Left lung (tissue), 4 donors: ENCODE measurements at regions not wholly inside any gene's neighbourhood (a gene's known extent, or its start where the extent isn't known, plus 50 kb on each side); places are given as distances from the start of the nearest gene placed in this dataset.

ENCODE experiments used
- ATAC-seq: fragments of 200-7000 bp; cut with Tn5 transposase; one replicate; pipeline ENCODE4 v1.9.1; 2020; ENCODE audit warnings: moderate library complexity
- DNase-seq, 4 donors: peaks; one replicate each; pipeline ENCODE4 v3.0.0-alpha.2; 2013 to 2020
- H3K27ac ChIP-seq, 2 donors: fragments of 200-600 bp; sonication (generic) in 1 of 2; one replicate each; pipeline versions ENCODE4 v1.5.0 to v1.8.0; 2020 to 2021
- H3K27me3 ChIP-seq, 2 donors: fragments of 200-600 bp; sonication (generic) in 1 of 2; one replicate each; pipeline versions ENCODE4 v1.5.0 to v1.8.0; 2020 to 2021
- H3K36me3 ChIP-seq, 2 donors: fragments of 200-600 bp; sonication (generic) in 1 of 2; one replicate each; pipeline versions ENCODE4 v1.5.0 to v1.8.0; 2020 to 2021
- H3K4me1 ChIP-seq, 2 donors: fragments of 200-600 bp; one replicate each; pipeline ENCODE4 v1.8.0; 2021
- H3K4me3 ChIP-seq, 2 donors: fragments of 200-600 bp; sonication (generic) in 1 of 2; one replicate each; pipeline versions ENCODE4 v1.5.0 to v1.8.0; 2020 to 2021; ENCODE audit warnings: mild to moderate bottlenecking in 1 of 2
- H3K9me3 ChIP-seq, 2 donors: fragments of 200-600 bp; sonication (generic) in 1 of 2; one replicate each; pipeline versions ENCODE4 v1.5.0 to v1.8.0; 2020 to 2021
- intact Hi-C, 2 donors: fragments of 100-400 bp; cut with DNase I; formaldehyde crosslinking; loops; one replicate each; pipeline versions ENCODE4 v1.11.2 to v1.14.2; 2022
- TF ChIP-seq, protein P1 (sequence below), 2 donors: fragments of 200-600 bp; sonication (generic) in 1 of 2; IDR thresholded peaks; one replicate each; pipeline versions ENCODE4 v1.5.0 to v1.8.0; 2021; ENCODE audit warnings: antibody characterized with exemption in 2 of 2
- donor health status: DM: no; HTN: yes; CAD: no.
- donor health status: DM: no; HTN: no; CAD: no.

DNA sequence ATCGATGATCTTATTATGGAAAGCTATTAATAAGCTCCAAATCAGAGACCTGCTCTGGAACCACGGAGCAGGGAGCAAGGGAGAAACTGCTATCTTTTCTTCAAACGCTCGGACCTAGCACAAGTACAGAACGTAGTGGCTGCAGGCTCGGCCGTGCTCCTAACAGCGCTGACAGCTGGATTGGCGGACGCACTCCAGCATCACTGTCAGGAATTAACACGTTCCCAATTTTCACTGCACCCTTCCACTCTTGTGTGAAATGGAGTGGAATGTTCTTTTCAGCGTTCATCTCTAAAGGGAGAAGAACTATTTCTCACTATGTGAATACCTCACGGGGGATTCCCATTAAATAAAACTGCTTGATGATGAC is 106.9 kb downstream of the ZNF281 start:
- Histone ChIP-seq H3K27me3 (no peaks in the 10 kb centered on the region), H3K36me3 (no peaks in the 10 kb centered on the region), H3K4me3 (peak overlapping the region; percentile 39 to 59), H3K9me3 (no peaks in the 10 kb centered on the region), H3K27ac (no peak overlapping the region), H3K4me1 (peaks cover 6 to 16% of the 10 kb centered on the region in 2 donors)
- DNase-seq (peak in 2 of 4 donors; percentile 14 to 32), ATAC-seq (peak; percentile 73)
- TF ChIP-seq, protein P1, sequence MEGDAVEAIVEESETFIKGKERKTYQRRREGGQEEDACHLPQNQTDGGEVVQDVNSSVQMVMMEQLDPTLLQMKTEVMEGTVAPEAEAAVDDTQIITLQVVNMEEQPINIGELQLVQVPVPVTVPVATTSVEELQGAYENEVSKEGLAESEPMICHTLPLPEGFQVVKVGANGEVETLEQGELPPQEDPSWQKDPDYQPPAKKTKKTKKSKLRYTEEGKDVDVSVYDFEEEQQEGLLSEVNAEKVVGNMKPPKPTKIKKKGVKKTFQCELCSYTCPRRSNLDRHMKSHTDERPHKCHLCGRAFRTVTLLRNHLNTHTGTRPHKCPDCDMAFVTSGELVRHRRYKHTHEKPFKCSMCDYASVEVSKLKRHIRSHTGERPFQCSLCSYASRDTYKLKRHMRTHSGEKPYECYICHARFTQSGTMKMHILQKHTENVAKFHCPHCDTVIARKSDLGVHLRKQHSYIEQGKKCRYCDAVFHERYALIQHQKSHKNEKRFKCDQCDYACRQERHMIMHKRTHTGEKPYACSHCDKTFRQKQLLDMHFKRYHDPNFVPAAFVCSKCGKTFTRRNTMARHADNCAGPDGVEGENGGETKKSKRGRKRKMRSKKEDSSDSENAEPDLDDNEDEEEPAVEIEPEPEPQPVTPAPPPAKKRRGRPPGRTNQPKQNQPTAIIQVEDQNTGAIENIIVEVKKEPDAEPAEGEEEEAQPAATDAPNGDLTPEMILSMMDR (IDR thresholded peaks at IDR 0.05): no peak
- intact Hi-C loops: no loop called here

DNA sequence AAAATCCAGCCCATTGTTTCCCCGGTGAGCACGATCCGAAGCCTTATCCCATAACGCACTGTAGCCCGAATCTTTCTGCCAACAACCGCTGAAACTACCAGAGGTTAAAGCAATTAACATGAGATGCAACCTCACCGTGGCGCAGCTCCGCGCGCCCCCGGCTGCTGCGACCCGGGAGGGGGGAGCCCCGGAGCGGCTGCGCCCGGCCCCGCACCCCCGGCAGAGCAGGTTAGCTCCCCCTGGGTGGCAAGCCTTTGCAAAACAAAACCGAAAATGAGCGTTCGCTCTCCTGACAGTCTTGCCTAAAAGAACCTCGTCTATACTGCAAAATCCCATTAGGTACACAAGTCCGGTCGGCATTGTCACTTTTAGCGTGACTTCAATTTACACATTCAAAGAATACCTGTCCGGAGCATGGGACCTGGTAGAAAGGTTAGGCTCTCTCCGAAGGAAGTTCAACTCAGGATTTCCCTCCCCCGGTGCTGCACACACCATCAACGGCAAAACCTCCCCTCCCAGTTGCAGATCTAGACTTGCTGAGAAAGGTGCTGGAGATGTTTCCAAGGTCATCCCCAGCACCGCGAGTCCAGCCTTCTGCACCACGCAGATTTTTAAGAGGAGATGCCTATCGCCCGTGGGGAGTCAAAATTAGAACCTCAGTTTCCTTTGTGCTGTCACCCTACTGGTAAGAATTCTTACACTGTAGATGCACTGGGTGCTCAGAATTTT is 107.5 kb downstream of the ZNF281 start:
- DNase-seq: peak; percentile 44 to 83 (median 53)
- ATAC-seq: peak; percentile 88
- H3K36me3 ChIP-seq: no peaks in the 10 kb centered on the region
- peaks cover 6 to 13% of the 10 kb centered on the region in 2 donors for H3K4me1 ChIP-seq
- no peaks in the 10 kb centered on the region for H3K27me3 ChIP-seq
- H3K4me3 ChIP-seq: peak overlapping the region; percentile 39 to 59
- H3K27ac ChIP-seq: peak overlapping the region; percentile 27 to 53
- H3K9me3 ChIP-seq: no peaks in the 10 kb centered on the region
- intact Hi-C loops: no loop called here
- TF ChIP-seq, protein P1 (IDR thresholded peaks at IDR 0.05): no peak

DNA sequence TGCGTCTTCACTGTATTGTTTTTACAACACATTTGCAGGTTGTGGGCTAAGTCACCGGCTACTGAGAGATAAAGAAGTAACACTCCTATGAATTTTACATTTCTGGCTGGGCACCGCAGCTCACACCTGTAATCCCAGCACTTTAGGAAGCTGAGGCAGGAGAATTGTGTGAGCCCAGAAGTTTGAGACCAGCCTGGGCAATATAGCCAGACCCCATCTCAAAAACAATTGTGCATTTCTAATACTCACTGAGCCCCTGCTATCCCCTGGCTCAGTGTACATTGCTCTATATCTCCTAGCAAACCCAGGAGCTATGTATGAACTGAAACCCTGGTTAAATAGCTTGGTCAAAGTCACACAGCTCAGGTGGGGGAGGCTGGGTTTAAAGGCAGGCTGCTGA is 108.7 kb downstream of the ZNF281 start:
- TF ChIP-seq, protein P1 (IDR thresholded peaks at IDR 0.05): no peak
- Histone ChIP-seq H3K4me3 (no peak overlapping the region), H3K27ac (no peak overlapping the region), H3K4me1 (peaks cover 5 to 6% of the 10 kb centered on the region in 2 donors), H3K9me3 (no peaks in the 10 kb centered on the region), H3K36me3 (no peaks in the 10 kb centered on the region), H3K27me3 (no peaks in the 10 kb centered on the region)
- ATAC-seq (no peak), DNase-seq (no peak)
- intact Hi-C loops: no loop called here

DNA sequence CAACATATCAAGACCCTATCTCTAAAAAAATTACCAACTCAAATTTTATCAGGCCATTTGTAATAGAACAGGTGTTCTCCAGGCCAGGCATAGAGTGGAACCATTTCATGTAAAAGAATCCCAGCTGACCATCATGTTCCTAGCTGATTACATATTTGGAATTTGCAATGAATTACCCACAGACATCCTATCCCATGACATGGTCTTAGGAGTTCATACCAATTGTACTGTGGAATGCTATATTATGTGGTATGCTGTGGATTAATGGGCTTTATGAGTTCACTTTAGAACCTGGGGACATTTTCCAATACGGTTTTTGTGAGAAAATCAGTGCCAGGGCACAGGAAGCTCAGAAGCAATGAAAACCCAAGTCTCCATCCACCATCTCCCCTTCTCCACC is 110.3 kb downstream of the ZNF281 start:
- ATAC-seq (no peak), DNase-seq (no peak)
- Histone ChIP-seq H3K27me3 (no peaks in the 10 kb centered on the region), H3K36me3 (no peaks in the 10 kb centered on the region), H3K9me3 (no peaks in the 10 kb centered on the region), H3K4me3 (no peak overlapping the region), H3K27ac (no peak overlapping the region), H3K4me1 (peaks cover 5 to 6% of the 10 kb centered on the region in 2 donors)
- TF ChIP-seq, protein P1 (IDR thresholded peaks at IDR 0.05): no peak
- intact Hi-C loops: no loop called here

DNA sequence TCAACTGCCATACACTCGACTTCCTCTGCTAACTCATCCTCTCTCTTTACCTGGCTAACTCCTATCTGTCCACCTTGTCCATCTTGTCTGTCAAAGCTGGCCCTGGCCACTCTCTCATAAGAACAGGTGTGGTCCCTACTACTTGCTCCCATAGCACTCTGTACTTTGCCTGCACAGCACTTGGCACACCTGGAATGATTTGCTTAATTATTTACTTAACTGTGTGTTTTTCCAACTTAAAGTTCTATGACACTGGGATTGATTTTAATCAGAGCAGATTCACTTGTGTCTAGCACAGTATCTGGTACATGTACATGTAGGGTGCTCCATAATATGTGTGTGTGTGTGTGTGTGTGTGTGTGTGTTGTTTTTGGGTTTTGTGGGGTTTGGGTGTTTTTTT is 111.6 kb downstream of the ZNF281 start:
- DNase-seq (no peak), ATAC-seq (no peak)
- no peaks in the 10 kb centered on the region for H3K36me3 ChIP-seq
- no peaks in the 10 kb centered on the region for H3K9me3 ChIP-seq
- TF ChIP-seq, protein P1 (IDR thresholded peaks at IDR 0.05): no peak
- intact Hi-C loops: no loop called here
- no peak overlapping the region for H3K4me3 ChIP-seq
- H3K4me1 ChIP-seq: peaks cover 5 to 6% of the 10 kb centered on the region in 2 donors
- no peaks in the 10 kb centered on the region for H3K27me3 ChIP-seq
- H3K27ac ChIP-seq: no peak overlapping the region
